CD4-positive, alpha-beta T cell treated with Interleukin-17A for 1 hour (primary cell): ENCODE measurements at regions not wholly inside any gene's neighbourhood (a gene's known extent, or its start where the extent isn't known, plus 50 kb on each side); places are given as distances from the start of the nearest gene placed in this dataset.
"Not testable (repeated sequence)": the region's sequence is repeated elsewhere in the genome, so short reads cannot be mapped to it uniquely, and the experiment has no call there.

Source experiments
- DNase-seq: peaks from one replicate; pipeline ENCODE4 v3.0.0-alpha.2; 2020

GRCh38 chr3:182653065-182653464 is 140.2 kb upstream of the ATP11B start:
- DNase-seq, result not testable (repeated sequence)

- no peak for DNase-seq
Observed at GRCh38 chr3:182668541-182668940, 124.8 kb upstream of the ATP11B start.

GRCh38 chr3:182668974-182669373 is 124.3 kb upstream of the ATP11B start:
- no peak for DNase-seq

- DNase-seq, result no peak
Observed at GRCh38 chr3:182671541-182671940, 121.8 kb upstream of the ATP11B start.

GRCh38 chr3:182671942-182672341 is 121.4 kb upstream of the ATP11B start:
- DNase-seq, result no peak

- no peak for DNase-seq
Observed at GRCh38 chr3:182673336-182673735, 120.0 kb upstream of the ATP11B start.

- peak; percentile 48 for DNase-seq
Observed at GRCh38 chr3:182682263-182683241, 110.8 kb upstream of the ATP11B start.

- peak; percentile 69 for DNase-seq
Observed at GRCh38 chr3:182683453-182683852, 109.9 kb upstream of the ATP11B start.

GRCh38 chr3:182683858-182684257 is 109.4 kb upstream of the ATP11B start:
- DNase-seq, result no peak

GRCh38 chr3:182686033-182686886 is 107.0 kb upstream of the ATP11B start:
- no peak for DNase-seq

GRCh38 chr3:182690172-182690571 is 103.1 kb upstream of the ATP11B start:
- DNase-seq, result no peak

- DNase-seq, result no peak
Observed at GRCh38 chr3:182692021-182692420, 101.3 kb upstream of the ATP11B start.

GRCh38 chr3:182692695-182693094 is 100.6 kb upstream of the ATP11B start:
- DNase-seq, result no peak

- no peak for DNase-seq
Observed at GRCh38 chr3:182693723-182694122, 99.6 kb upstream of the ATP11B start.

GRCh38 chr3:182696916-182697315 is 96.4 kb upstream of the ATP11B start:
- DNase-seq, result no peak

- no peak for DNase-seq
Observed at GRCh38 chr3:182697345-182697919, 95.9 kb upstream of the ATP11B start.

GRCh38 chr3:182698078-182698477 is 95.2 kb upstream of the ATP11B start:
- DNase-seq, result no peak

- no peak for DNase-seq
Observed at GRCh38 chr3:182699550-182700170, 93.6 kb upstream of the ATP11B start.

GRCh38 chr3:182702216-182702615 is 91.1 kb upstream of the ATP11B start:
- DNase-seq, result no peak

GRCh38 chr3:182703233-182703632 is 90.1 kb upstream of the ATP11B start:
- DNase-seq, result no peak

- no peak for DNase-seq
Observed at GRCh38 chr3:182704926-182705325, 88.4 kb upstream of the ATP11B start.

- no peak for DNase-seq
Observed at GRCh38 chr3:182708810-182709209, 84.5 kb upstream of the ATP11B start.

GRCh38 chr3:182709306-182709705 is 84.0 kb upstream of the ATP11B start:
- no peak for DNase-seq
